RWPE1 (cell line): ENCODE measurements at regions not wholly inside any gene's neighbourhood (a gene's known extent, or its start where the extent isn't known, plus 50 kb on each side); places are given as distances from the start of the nearest gene placed in this dataset.
"Not testable (repeated sequence)": the region's sequence is repeated elsewhere in the genome, so short reads cannot be mapped to it uniquely, and the experiment has no call there.

ENCODE experiments used
- CTCF ChIA-PET: fragments of 350-600 bp; sonication (Branson Sonifier 250); formaldehyde crosslinking; extraction: SDS; loops from one replicate; lab custom pipeline; 2021; lab: Yijun Ruan, JAX
- POLR2A ChIA-PET: fragments of 400-600 bp; formaldehyde crosslinking; extraction: SDS; loops from one replicate; lab custom pipeline; 2020; ENCODE audit warnings: antibody characterized with exemption; ENCODE audit not compliant: low non-redundant PET; lab: Yijun Ruan, JAX
- DNase-seq: peaks from one replicate; pipeline ENCODE4 v3.0.0; 2012; ENCODE audit warnings: low spot score
- H3K27ac ChIP-seq: fragments of 450-650 bp; 2 replicates; pipeline ENCODE4 v1.5.1; 2017
- CTCF ChIP-seq: fragments of 450-650 bp; conservative IDR thresholded peaks from 2 replicates; pipeline ENCODE4 v1.5.1; 2017; ENCODE audit warnings: low read depth, mild to moderate bottlenecking

GRCh38 chr1:58966917-58967740 is 183.3 kb upstream of the JUN start:
- ChIA-PET POLR2A (no interaction called here), CTCF (interaction anchor here (1.1 kb wide), 1 partner anchor 12 kb away, joined by 3 read pairs; no protein-coding TSS in a partner anchor)
- no peak overlapping the region for H3K27ac ChIP-seq
- TF ChIP-seq CTCF, result no peak
- DNase-seq, result no peak

- no peak for DNase-seq
- no peak for TF ChIP-seq CTCF
- H3K27ac ChIP-seq, result no peak overlapping the region
- ChIA-PET POLR2A (interaction anchor here (0.6 kb wide), 1 partner anchor 14 kb away, joined by 6 read pairs; no protein-coding TSS in a partner anchor), CTCF (no interaction called here)
These were observed 184.6 kb upstream of the JUN start for GRCh38 chr1:58968360-58968952.

GRCh38 chr1:58969176-58969575 is 185.3 kb upstream of the JUN start:
- H3K27ac ChIP-seq, DNase-seq, CTCF ChIA-PET: not testable (repeated sequence)
- POLR2A ChIA-PET, result interaction anchor here (0.6 kb wide), 1 partner anchor 13 kb away, joined by 6 read pairs; no protein-coding TSS in a partner anchor

GRCh38 chr1:58971629-58972140 is 187.8 kb upstream of the JUN start:
- DNase-seq, result no peak
- H3K27ac ChIP-seq, result peak overlapping the region; percentile 53
- POLR2A ChIA-PET, result interaction anchor here (0.6 kb wide), 1 partner anchor 46 kb away, joined by 5 read pairs; no protein-coding TSS in a partner anchor
- CTCF ChIA-PET, result interaction anchor here (0.6 kb wide), 1 partner anchor 83 kb away, joined by 3 read pairs; no protein-coding TSS in a partner anchor
- TF ChIP-seq CTCF, result no peak

- H3K27ac ChIP-seq, result no peak overlapping the region
- ChIA-PET POLR2A (no interaction called here), CTCF (interaction anchor here (0.7 kb wide), 1 partner anchor 328 kb away, joined by 8 read pairs; no protein-coding TSS in a partner anchor)
- no peak for TF ChIP-seq CTCF
- peak; percentile 10 for DNase-seq
These were observed 192.0 kb upstream of the JUN start for GRCh38 chr1:58975888-58976287.

- POLR2A ChIA-PET, result no interaction called here
- no peak for TF ChIP-seq CTCF
- no peak for DNase-seq
- CTCF ChIA-PET, result interaction anchor here (0.6 kb wide), 1 partner anchor 120 kb away, joined by 3 read pairs; no protein-coding TSS in a partner anchor
- no peak overlapping the region for H3K27ac ChIP-seq
These were observed 192.4 kb upstream of the JUN start for GRCh38 chr1:58976294-58976693.
